MM.1S (cell line): ENCODE measurements at regions not wholly inside any gene's neighbourhood (a gene's known extent, or its start where the extent isn't known, plus 50 kb on each side); places are given as distances from the start of the nearest gene placed in this dataset.
"Not testable (repeated sequence)": the region's sequence is repeated elsewhere in the genome, so short reads cannot be mapped to it uniquely, and the experiment has no call there.

Experiments used
- DNase-seq: peaks from one replicate; pipeline ENCODE4 v3.0.0-alpha.2; 2015
- H2AFZ ChIP-seq: fragments of 300-600 bp; sonication (generic); 2 replicates; pipeline ENCODE4 v1.6.0; 2016; ENCODE audit warnings: antibody characterized with exemption, low read length
- H3F3A ChIP-seq: fragments of 300-600 bp; sonication (generic); 2 replicates; pipeline ENCODE4 v1.6.1; 2016; ENCODE audit warnings: mild to moderate bottlenecking, antibody characterized with exemption, low read length, moderate library complexity, mixed read lengths; ENCODE audit not compliant: insufficient read depth
- H3K27ac ChIP-seq: fragments of 300-600 bp; sonication (generic); 2 replicates; pipeline ENCODE4 v1.5.1; 2016; ENCODE audit warnings: mild to moderate bottlenecking, low read length
- H3K27me3 ChIP-seq: fragments of 300-600 bp; sonication (generic); replicated peaks from 2 replicates; pipeline ENCODE4 v1.6.0; 2016; ENCODE audit warnings: low read length; ENCODE audit not compliant: insufficient read depth
- H3K36me3 ChIP-seq: fragments of 300-600 bp; sonication (generic); replicated peaks from 2 replicates; pipeline ENCODE4 v1.6.1; 2016; ENCODE audit warnings: mild to moderate bottlenecking, low read length, mixed read lengths; ENCODE audit not compliant: insufficient read depth
- H3K4me1 ChIP-seq: fragments of 300-600 bp; sonication (generic); 2 replicates; pipeline ENCODE4 v1.6.1; 2016; ENCODE audit warnings: low read length, mixed read lengths
- H3K4me2 ChIP-seq: fragments of 300-600 bp; sonication (generic); 2 replicates; pipeline ENCODE4 v1.6.0; 2016; ENCODE audit warnings: low read depth, low read length
- H3K4me3 ChIP-seq: fragments of 300-600 bp; sonication (generic); 2 replicates; pipeline ENCODE4 v1.5.1; 2016; ENCODE audit warnings: low read length, mixed read lengths
- H3K79me2 ChIP-seq: fragments of 300-600 bp; sonication (generic); 2 replicates; pipeline ENCODE4 v1.6.1; 2016; ENCODE audit warnings: mixed run types, low read length, mixed read lengths
- H3K9ac ChIP-seq: fragments of 300-600 bp; sonication (generic); 2 replicates; pipeline ENCODE4 v1.6.1; 2016; ENCODE audit warnings: low read length, mixed read lengths
- H3K9me2 ChIP-seq: fragments of 300-600 bp; sonication (generic); replicated peaks from 2 replicates; pipeline ENCODE4 v1.6.1; 2016; ENCODE audit warnings: mild to moderate bottlenecking, low read length, mixed read lengths; ENCODE audit not compliant: insufficient read depth
- H3K9me3 ChIP-seq: fragments of 300-600 bp; sonication (generic); replicated peaks from 2 replicates; pipeline ENCODE4 v1.6.1; 2016; ENCODE audit warnings: mild to moderate bottlenecking, low read length, mixed read lengths; ENCODE audit not compliant: insufficient read depth
- H4K20me1 ChIP-seq: fragments of 300-600 bp; sonication (generic); 2 replicates; pipeline ENCODE4 v1.6.1; 2016; ENCODE audit warnings: mild to moderate bottlenecking, low read length, moderate library complexity, mixed read lengths; ENCODE audit not compliant: insufficient read depth

- not testable (repeated sequence) for H3K9me2 ChIP-seq, H3K4me2 ChIP-seq, H3K4me1 ChIP-seq, H3K9me3 ChIP-seq, H3K36me3 ChIP-seq, H3K9ac ChIP-seq, DNase-seq, H3K4me3 ChIP-seq, H3K79me2 ChIP-seq, H3K27ac ChIP-seq, H4K20me1 ChIP-seq, H2AFZ ChIP-seq, H3F3A ChIP-seq
- peaks cover 23% of the 10 kb centered on the region for H3K27me3 ChIP-seq
These were observed 154.2 kb downstream of the NPIPB11 start for GRCh38 chr16:29252311-29252710.

GRCh38 chr16:29251571-29252011, 154.9 kb downstream of the NPIPB11 start:
- H3K36me3 ChIP-seq, H3K4me1 ChIP-seq, H3K9ac ChIP-seq, H2AFZ ChIP-seq, H3K27ac ChIP-seq, H3K9me2 ChIP-seq, H3K79me2 ChIP-seq, DNase-seq, H3K4me3 ChIP-seq, H3F3A ChIP-seq, H4K20me1 ChIP-seq, H3K4me2 ChIP-seq, H3K9me3 ChIP-seq: not testable (repeated sequence)
- peaks cover 21% of the 10 kb centered on the region for H3K27me3 ChIP-seq

GRCh38 chr16:29250923-29251434, 155.5 kb downstream of the NPIPB11 start:
- not testable (repeated sequence) for H3K9ac ChIP-seq, H3K27ac ChIP-seq, H3K4me3 ChIP-seq, H3F3A ChIP-seq, H3K4me1 ChIP-seq, H4K20me1 ChIP-seq, H3K79me2 ChIP-seq, H3K9me2 ChIP-seq, H3K4me2 ChIP-seq, DNase-seq, H2AFZ ChIP-seq, H3K36me3 ChIP-seq, H3K9me3 ChIP-seq
- H3K27me3 ChIP-seq = peaks cover 18% of the 10 kb centered on the region

GRCh38 chr16:29250469-29250868, 156.0 kb downstream of the NPIPB11 start:
- H3K4me1 ChIP-seq, H3K9ac ChIP-seq: not testable (repeated sequence)

GRCh38 chr16:29248940-29249318, 157.6 kb downstream of the NPIPB11 start:
- not testable (repeated sequence) for H3K9me3 ChIP-seq, H2AFZ ChIP-seq, H4K20me1 ChIP-seq, H3K36me3 ChIP-seq, H3K4me3 ChIP-seq, H3K27ac ChIP-seq, H3K27me3 ChIP-seq, H3K9me2 ChIP-seq, DNase-seq, H3F3A ChIP-seq, H3K4me1 ChIP-seq, H3K4me2 ChIP-seq, H3K79me2 ChIP-seq, H3K9ac ChIP-seq

More at GRCh38 chr16:29250469-29250868, 156.0 kb downstream of the NPIPB11 start:
- not testable (repeated sequence) for H3F3A ChIP-seq, H4K20me1 ChIP-seq, H3K4me3 ChIP-seq, DNase-seq, H3K9me3 ChIP-seq, H3K9me2 ChIP-seq, H3K27ac ChIP-seq, H3K4me2 ChIP-seq, H3K36me3 ChIP-seq, H3K79me2 ChIP-seq, H2AFZ ChIP-seq
- H3K27me3 ChIP-seq = peaks cover 18% of the 10 kb centered on the region

- H2AFZ ChIP-seq, H3K9me3 ChIP-seq, H4K20me1 ChIP-seq, H3K4me2 ChIP-seq, H3K36me3 ChIP-seq, H3K27me3 ChIP-seq, H3K4me1 ChIP-seq, H3K79me2 ChIP-seq, H3K9me2 ChIP-seq, H3F3A ChIP-seq, H3K4me3 ChIP-seq, H3K27ac ChIP-seq, H3K9ac ChIP-seq, DNase-seq: not testable (repeated sequence)
These were observed 158.1 kb downstream of the NPIPB11 start for GRCh38 chr16:29248306-29248939.

- H3K9me3 ChIP-seq, H3K27me3 ChIP-seq, H3K9me2 ChIP-seq, DNase-seq, H2AFZ ChIP-seq, H3K27ac ChIP-seq, H3K4me2 ChIP-seq, H3K9ac ChIP-seq, H3K79me2 ChIP-seq, H3K4me3 ChIP-seq, H3K4me1 ChIP-seq, H4K20me1 ChIP-seq, H3F3A ChIP-seq, H3K36me3 ChIP-seq: not testable (repeated sequence)
These were observed 160.4 kb downstream of the NPIPB11 start for GRCh38 chr16:29246091-29246490.
